Liver (tissue), 3 donors: ENCODE measurements at regions not wholly inside any gene's neighbourhood (a gene's known extent, or its start where the extent isn't known, plus 50 kb on each side); places are given as distances from the start of the nearest gene placed in this dataset.

Experiments
- HNF4G ChIP-seq: IDR thresholded peaks from 2 replicates; pipeline ENCODE4 v1.6.1; 2016; ENCODE audit warnings: antibody characterized with exemption
- RAD21 ChIP-seq, 2 donors: IDR thresholded peaks; 2 replicates each; pipeline ENCODE4 v1.6.1; 2016; ENCODE audit warnings: antibody characterized with exemption in 2 of 2, mild to moderate bottlenecking in 2 of 2
- TF ChIP-seq, protein P1 (sequence below): fragments of 150-350 bp; IDR thresholded peaks from 2 replicates; pipeline ENCODE4 v1.5.1; 2017; ENCODE audit warnings: improper control_type of control experiment, low read depth, low read length; ENCODE audit not compliant: missing input control
- donor health status: healthy.
- donor health status: healthy.

DNA sequence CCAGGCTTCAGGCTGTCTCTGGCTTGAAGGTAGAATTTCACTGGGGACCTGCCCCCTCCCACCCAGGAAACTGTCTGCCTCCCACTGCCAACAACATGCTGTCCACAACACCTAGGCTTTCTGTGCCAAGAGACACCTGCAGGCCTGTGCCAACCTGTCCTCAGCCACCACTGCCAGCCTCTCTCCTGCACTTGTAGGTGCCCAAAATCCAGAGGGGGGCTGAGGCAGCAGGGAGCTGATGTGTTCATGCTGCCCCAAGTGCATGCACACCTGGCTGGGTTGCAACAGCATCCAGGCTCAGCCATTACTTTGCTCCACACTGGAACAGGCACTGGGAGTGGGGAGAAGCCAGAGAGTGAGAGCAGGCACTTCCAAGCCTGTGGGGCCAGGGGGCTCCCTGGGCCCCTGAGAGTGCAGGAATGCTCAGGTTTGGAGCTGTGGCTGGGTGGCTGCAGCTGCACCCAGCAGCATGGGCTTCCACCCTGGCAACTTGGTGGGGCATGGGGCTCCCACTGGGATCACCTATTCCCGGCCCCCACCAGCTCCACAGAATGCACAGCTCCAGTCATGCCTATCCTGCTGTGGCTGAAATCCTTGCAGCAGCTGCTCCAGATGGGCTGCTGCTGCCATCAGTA, 218.1 kb upstream of the OBI1 start:
- TF ChIP-seq RAD21 (IDR thresholded peaks at IDR 0.05): no peak
- no peak for TF ChIP-seq HNF4G
- TF ChIP-seq, protein P1, sequence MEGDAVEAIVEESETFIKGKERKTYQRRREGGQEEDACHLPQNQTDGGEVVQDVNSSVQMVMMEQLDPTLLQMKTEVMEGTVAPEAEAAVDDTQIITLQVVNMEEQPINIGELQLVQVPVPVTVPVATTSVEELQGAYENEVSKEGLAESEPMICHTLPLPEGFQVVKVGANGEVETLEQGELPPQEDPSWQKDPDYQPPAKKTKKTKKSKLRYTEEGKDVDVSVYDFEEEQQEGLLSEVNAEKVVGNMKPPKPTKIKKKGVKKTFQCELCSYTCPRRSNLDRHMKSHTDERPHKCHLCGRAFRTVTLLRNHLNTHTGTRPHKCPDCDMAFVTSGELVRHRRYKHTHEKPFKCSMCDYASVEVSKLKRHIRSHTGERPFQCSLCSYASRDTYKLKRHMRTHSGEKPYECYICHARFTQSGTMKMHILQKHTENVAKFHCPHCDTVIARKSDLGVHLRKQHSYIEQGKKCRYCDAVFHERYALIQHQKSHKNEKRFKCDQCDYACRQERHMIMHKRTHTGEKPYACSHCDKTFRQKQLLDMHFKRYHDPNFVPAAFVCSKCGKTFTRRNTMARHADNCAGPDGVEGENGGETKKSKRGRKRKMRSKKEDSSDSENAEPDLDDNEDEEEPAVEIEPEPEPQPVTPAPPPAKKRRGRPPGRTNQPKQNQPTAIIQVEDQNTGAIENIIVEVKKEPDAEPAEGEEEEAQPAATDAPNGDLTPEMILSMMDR: no peak
